Omental fat pad (tissue), 3 donors: ENCODE measurements at regions not wholly inside any gene's neighbourhood (a gene's known extent, or its start where the extent isn't known, plus 50 kb on each side); places are given as distances from the start of the nearest gene placed in this dataset. TPM values are rescaled to one million over a fixed set of nuclear protein-coding genes. Genes with fewer than 3 reads are reported as not detected.

Experiments used
- ATAC-seq: fragments of 150-250 bp; one replicate; pipeline ENCODE4 v1.9.1; 2016; ENCODE audit warnings: mild to moderate bottlenecking, moderate library complexity; ENCODE audit not compliant: low FRiP score
- DNase-seq: peaks from one replicate; pipeline ENCODE4 v3.0.0-alpha.2; 2019; ENCODE audit warnings: low spot score
- small RNA-seq: library from RNA; depleted of rRNA; stranded (forward); fragments of <200 nt; gene quantifications from one replicate; pipeline ENCODE3, GENCODE V24; 2016
- TF ChIP-seq, protein P1 (sequence below), 3 donors: fragments of 450-650 bp; IDR thresholded peaks; one replicate each; pipeline ENCODE4 v1.5.1; 2016 to 2017; ENCODE audit warnings: antibody characterized with exemption in 3 of 3, mild to moderate bottlenecking in 3 of 3, moderate library complexity in 2 of 3

DNA sequence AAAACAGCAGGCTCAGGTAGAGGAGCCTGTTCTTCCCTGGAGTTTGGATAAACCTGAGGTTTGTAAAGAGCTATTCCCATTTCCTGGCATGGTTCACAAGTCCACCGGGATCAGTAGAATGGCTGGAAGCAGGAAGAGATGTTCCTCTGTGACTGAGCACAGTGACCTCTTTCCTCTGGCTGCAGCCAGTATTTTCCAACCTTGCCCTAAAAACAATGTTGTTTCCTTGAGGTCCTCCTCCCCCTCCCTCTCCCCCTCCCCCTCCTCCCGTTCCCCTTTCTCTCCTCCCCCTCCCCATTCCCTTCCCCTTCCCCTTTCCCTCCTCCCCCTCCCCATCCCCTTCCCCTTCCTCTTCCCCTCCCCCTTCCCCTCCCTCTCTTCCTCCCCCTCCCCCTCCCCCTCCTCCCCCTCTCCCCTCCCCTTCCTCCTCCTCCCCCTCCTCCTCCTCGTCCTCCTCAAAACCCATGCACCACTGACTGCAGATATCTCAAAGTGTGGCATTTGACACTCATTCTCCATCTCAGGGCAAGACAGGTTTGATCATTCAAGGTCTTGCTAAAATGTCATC lies 58.9 kb upstream of the MON1B start:
- TF ChIP-seq, protein P1, sequence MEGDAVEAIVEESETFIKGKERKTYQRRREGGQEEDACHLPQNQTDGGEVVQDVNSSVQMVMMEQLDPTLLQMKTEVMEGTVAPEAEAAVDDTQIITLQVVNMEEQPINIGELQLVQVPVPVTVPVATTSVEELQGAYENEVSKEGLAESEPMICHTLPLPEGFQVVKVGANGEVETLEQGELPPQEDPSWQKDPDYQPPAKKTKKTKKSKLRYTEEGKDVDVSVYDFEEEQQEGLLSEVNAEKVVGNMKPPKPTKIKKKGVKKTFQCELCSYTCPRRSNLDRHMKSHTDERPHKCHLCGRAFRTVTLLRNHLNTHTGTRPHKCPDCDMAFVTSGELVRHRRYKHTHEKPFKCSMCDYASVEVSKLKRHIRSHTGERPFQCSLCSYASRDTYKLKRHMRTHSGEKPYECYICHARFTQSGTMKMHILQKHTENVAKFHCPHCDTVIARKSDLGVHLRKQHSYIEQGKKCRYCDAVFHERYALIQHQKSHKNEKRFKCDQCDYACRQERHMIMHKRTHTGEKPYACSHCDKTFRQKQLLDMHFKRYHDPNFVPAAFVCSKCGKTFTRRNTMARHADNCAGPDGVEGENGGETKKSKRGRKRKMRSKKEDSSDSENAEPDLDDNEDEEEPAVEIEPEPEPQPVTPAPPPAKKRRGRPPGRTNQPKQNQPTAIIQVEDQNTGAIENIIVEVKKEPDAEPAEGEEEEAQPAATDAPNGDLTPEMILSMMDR (IDR thresholded peaks at IDR 0.05), result no peak
- ATAC-seq, result no peak
- DNase-seq, result no peak

DNA sequence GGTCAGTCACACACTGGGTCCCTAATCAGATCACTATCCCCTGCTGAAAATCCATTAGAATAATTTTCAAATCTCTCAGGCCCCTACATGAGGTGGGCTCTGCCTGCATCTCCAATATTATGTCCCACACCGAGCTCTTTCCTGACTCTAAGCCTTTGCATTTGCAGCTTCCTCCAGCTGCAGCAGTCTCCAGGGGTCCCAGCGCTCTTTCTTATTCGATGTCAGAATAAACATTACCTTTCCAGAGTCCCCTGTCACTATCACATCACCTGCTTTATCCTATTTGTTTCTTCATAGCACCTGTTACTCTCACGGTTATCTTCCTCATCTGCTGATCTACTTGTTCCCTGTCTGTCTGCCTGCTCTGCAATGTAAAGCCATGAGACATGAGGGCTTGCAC lies 57.3 kb upstream of the MON1B start:
- DNase-seq, result no peak
- no peak for ATAC-seq
- TF ChIP-seq, protein P1 (IDR thresholded peaks at IDR 0.05), result no peak

DNA sequence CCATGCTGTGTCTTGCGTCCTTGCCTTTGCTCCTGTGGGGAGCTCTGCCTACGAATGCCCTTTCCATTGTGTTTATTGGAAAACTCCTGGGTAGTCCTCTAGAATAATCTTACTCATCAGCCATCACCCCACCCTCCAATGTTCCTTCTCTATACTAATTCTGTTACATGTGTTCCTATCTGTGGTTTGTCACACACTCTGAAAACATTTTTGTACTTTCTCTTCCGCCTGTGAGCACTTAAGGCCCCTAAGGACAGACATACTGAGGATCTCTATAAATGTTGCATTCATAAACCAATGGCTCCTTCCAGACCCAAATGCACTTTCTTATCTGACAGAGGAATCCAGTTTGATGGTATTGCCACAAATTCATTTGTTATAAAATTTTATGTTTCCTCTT lies 53.9 kb upstream of the MON1B start:
- TF ChIP-seq, protein P1 (IDR thresholded peaks at IDR 0.05), result no peak
- ATAC-seq, result no peak
- DNase-seq, result no peak

Small RNAs in the stretch of these regions (small RNA-seq; reads per million reads assigned to genes)
- gene MIR4719, result not detected
